Gastroesophageal sphincter (tissue), 4 donors: ENCODE measurements at regions not wholly inside any gene's neighbourhood (a gene's known extent, or its start where the extent isn't known, plus 50 kb on each side); places are given as distances from the start of the nearest gene placed in this dataset.

Experiments used
- ATAC-seq: fragments of 150-250 bp; one replicate; pipeline ENCODE4 v1.9.1; 2016; ENCODE audit warnings: mild to moderate bottlenecking, moderate library complexity
- H3K27ac ChIP-seq, 4 donors: fragments of 200-600 bp; sonication (generic) in 3 of 4; 1 replicate in 3 of 4; 2 replicates in 1 of 4; pipeline ENCODE4 v1.5.1; 2016 to 2019
- H3K27me3 ChIP-seq: fragments of 200-600 bp; sonication (generic); one replicate; pipeline ENCODE4 v1.5.1; 2019
- H3K36me3 ChIP-seq, 2 donors: fragments of 200-600 bp; sonication (generic); one replicate each; pipeline ENCODE4 v1.5.1; 2019; ENCODE audit warnings: control low read depth in 1 of 2
- H3K4me1 ChIP-seq, 3 donors: fragments of 200-600 bp; sonication (generic); 1 replicate in 2 of 3; 2 replicates in 1 of 3; pipeline ENCODE4 v1.5.1; 2016 to 2019; ENCODE audit warnings: control low read depth in 2 of 3
- H3K4me3 ChIP-seq, 2 donors: fragments of 200-600 bp; sonication (generic); one replicate each; pipeline ENCODE4 v1.5.1; 2019; ENCODE audit warnings: mild to moderate bottlenecking in 1 of 2, moderate library complexity in 1 of 2
- H3K9me3 ChIP-seq, 3 donors: fragments of 200-600 bp; sonication (generic); one replicate each; pipeline ENCODE4 v1.5.1; 2017 to 2019; ENCODE audit warnings: control low read depth in 2 of 3
- CTCF ChIP-seq, 4 experiments: fragments of 200-600 bp in 2 of 4; fragments of 450-650 bp in 2 of 4; sonication (generic) in 1 of 4; IDR thresholded peaks; one replicate each; pipeline ENCODE4 v1.5.1; 2017 to 2019; ENCODE audit warnings: antibody characterized with exemption in 4 of 4, mild to moderate bottlenecking in 2 of 4, moderate library complexity in 2 of 4
- EP300 ChIP-seq: sonication (generic); formaldehyde crosslinking; IDR thresholded peaks from one replicate; pipeline ENCODE4 v1.6.1; 2017; ENCODE audit warnings: antibody characterized with exemption, mild to moderate bottlenecking
- POLR2A ChIP-seq, 2 donors: fragments of 450-650 bp; IDR thresholded peaks; one replicate each; pipeline ENCODE4 v1.6.1; 2017; ENCODE audit warnings: antibody characterized with exemption in 2 of 2, mild to moderate bottlenecking in 2 of 2, moderate library complexity in 1 of 2
- POLR2AphosphoS5 ChIP-seq: sonication (generic); formaldehyde crosslinking; IDR thresholded peaks from one replicate; pipeline ENCODE4 v1.6.1; 2017; ENCODE audit warnings: antibody characterized with exemption
- WGBS, 2 donors: methylation state at CpG; one replicate each; pipeline ENCODE4 v1.1.5; 2018; ENCODE audit warnings: low coverage in 1 of 2; 5-methylcytosine and 5-hydroxymethylcytosine counted together

- no peak overlapping the region for H3K4me3 ChIP-seq
- no peak overlapping the region for H3K27ac ChIP-seq
- no peaks in the 10 kb centered on the region for H3K4me1 ChIP-seq
- H3K27me3 ChIP-seq: no peaks in the 10 kb centered on the region
- 58 to 62% methylated on average over 6 of the region's 6 CpGs for WGBS, 2 donors
- peaks cover 0 to 29% (median 0%) of the 10 kb centered on the region in 3 donors for H3K9me3 ChIP-seq
- no peaks in the 10 kb centered on the region for H3K36me3 ChIP-seq
- ATAC-seq: no peak
- TF ChIP-seq CTCF (IDR thresholded peaks at IDR 0.05) (no peak), POLR2A (IDR thresholded peaks at IDR 0.05) (no peak), POLR2AphosphoS5 (no peak), EP300 (no peak)
Observed at GRCh38 chr14:61866932-61867920, 105.0 kb downstream of the SNAPC1 start.

DNA sequence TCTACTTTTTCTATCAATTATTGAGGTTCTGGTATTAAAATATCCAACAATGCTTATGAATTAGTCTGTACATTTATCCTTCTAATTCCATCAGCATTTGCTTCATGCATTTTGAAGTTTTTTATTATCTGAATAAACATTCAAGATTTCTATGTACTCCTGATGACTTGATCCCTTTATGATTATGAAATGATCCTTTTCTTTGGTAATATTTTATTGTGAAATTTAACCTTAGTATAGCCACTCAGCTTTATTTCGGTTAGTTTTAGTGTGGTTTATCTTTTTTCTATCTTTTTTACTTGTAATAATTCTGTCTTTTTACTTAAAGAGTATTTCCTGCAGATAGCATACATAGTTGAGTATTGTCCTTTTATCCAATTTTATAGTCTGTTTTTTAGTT lies 106.6 kb downstream of the SNAPC1 start:
- H3K4me1 ChIP-seq: no peaks in the 10 kb centered on the region
- WGBS, 2 donors: 14 to 93% methylated on average over 1 of the region's 1 CpG
- H3K27ac ChIP-seq: no peak overlapping the region
- no peak for TF ChIP-seq POLR2A (IDR thresholded peaks at IDR 0.05)
- TF ChIP-seq CTCF (IDR thresholded peaks at IDR 0.05): no peak
- no peak for TF ChIP-seq POLR2AphosphoS5
- no peak for TF ChIP-seq EP300
- H3K9me3 ChIP-seq: peaks cover 0 to 29% (median 0%) of the 10 kb centered on the region in 3 donors
- no peaks in the 10 kb centered on the region for H3K27me3 ChIP-seq
- H3K4me3 ChIP-seq: no peak overlapping the region
- no peak for ATAC-seq
- no peaks in the 10 kb centered on the region for H3K36me3 ChIP-seq

- peaks cover 0 to 22% (median 0%) of the 10 kb centered on the region in 3 donors for H3K9me3 ChIP-seq
- no peak for ATAC-seq
- H3K4me1 ChIP-seq: no peaks in the 10 kb centered on the region
- H3K4me3 ChIP-seq: no peak overlapping the region
- 74 to 83% methylated on average over 1 of the region's 1 CpG for WGBS, 2 donors
- H3K27me3 ChIP-seq: no peaks in the 10 kb centered on the region
- H3K27ac ChIP-seq: no peak overlapping the region
- H3K36me3 ChIP-seq: no peaks in the 10 kb centered on the region
- TF ChIP-seq CTCF (IDR thresholded peaks at IDR 0.05) (no peak), POLR2A (IDR thresholded peaks at IDR 0.05) (no peak), POLR2AphosphoS5 (no peak), EP300 (no peak)
Observed at GRCh38 chr14:61870163-61870562, 107.9 kb downstream of the SNAPC1 start.

DNA sequence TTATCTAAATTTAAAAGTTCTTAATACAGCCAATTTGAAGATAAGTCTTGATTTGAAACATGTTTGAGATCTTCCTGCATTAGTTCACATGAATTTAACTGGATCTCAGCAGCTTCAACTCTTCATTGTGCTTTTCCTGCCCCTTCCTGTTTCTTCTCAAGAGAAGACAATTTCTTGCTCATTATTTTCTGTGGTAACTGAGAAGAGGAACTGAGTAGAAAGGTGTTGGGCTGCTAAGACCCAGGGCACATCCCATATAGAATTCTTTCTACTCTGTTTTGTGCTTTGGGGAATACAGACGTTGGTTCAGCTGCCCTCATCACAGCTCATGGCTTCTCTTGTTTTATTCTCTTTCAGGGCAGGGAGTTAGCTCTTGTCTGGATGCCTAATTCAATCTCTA lies 110.2 kb downstream of the SNAPC1 start:
- H3K36me3 ChIP-seq: no peaks in the 10 kb centered on the region
- no peak for TF ChIP-seq CTCF (IDR thresholded peaks at IDR 0.05)
- no peak for TF ChIP-seq EP300
- no peak for TF ChIP-seq POLR2A (IDR thresholded peaks at IDR 0.05)
- no peak for TF ChIP-seq POLR2AphosphoS5
- H3K4me1 ChIP-seq: no peaks in the 10 kb centered on the region
- peaks cover 0 to 22% (median 0%) of the 10 kb centered on the region in 3 donors for H3K9me3 ChIP-seq
- no peak overlapping the region for H3K4me3 ChIP-seq
- no peak overlapping the region for H3K27ac ChIP-seq
- ATAC-seq: no peak
- H3K27me3 ChIP-seq: peaks cover 4% of the 10 kb centered on the region
- WGBS, 2 donors: 33 to 45% methylated on average over 1 of the region's 1 CpG

- Histone ChIP-seq H3K9me3 (peaks cover 0 to 9% (median 0%) of the 10 kb centered on the region in 3 donors), H3K4me3 (no peak overlapping the region), H3K27ac (no peak overlapping the region), H3K4me1 (no peaks in the 10 kb centered on the region), H3K36me3 (no peaks in the 10 kb centered on the region), H3K27me3 (peaks cover 4% of the 10 kb centered on the region)
- WGBS, 2 donors: 75% methylated on average over 1 of the region's 1 CpG; no CpG with 5 or more reads in 1 of the 2 donors
- ATAC-seq: no peak
- TF ChIP-seq CTCF (IDR thresholded peaks at IDR 0.05) (no peak), EP300 (no peak), POLR2AphosphoS5 (no peak), POLR2A (IDR thresholded peaks at IDR 0.05) (no peak)
Observed at GRCh38 chr14:61875483-61875882, 113.3 kb downstream of the SNAPC1 start.
